ENCODE measurements at regions not wholly inside any gene's neighbourhood (a gene's known extent, or its start where the extent isn't known, plus 50 kb on each side); places are given as distances from the start of the nearest gene placed in this dataset.

- TF ChIP-seq TCF12 (IDR thresholded peaks at IDR 0.05; ENCODE audit: low read depth) = no peak
- no peak for TF ChIP-seq RAD21 (IDR thresholded peaks at IDR 0.05; ENCODE audit: low read depth)
- TF ChIP-seq MAX (IDR thresholded peaks at IDR 0.05) = no peak
- no peak for TF ChIP-seq TEAD4 (IDR thresholded peaks at IDR 0.05)
- TF ChIP-seq YY1 (IDR thresholded peaks at IDR 0.05; ENCODE audit: low read depth) = no peak
- TF ChIP-seq EGR1 (IDR thresholded peaks at IDR 0.05) = no peak
- no peak for TF ChIP-seq EP300 (IDR thresholded peaks at IDR 0.05; ENCODE audit: borderline replicate concordance)
These were observed 147.6 kb upstream of the TAB2 start for GRCh38 chr6:149169761-149170511.
